SIG-M5 treated with dmso at 0.1 percent for 504 hours (cell line): ENCODE measurements at regions not wholly inside any gene's neighbourhood (a gene's known extent, or its start where the extent isn't known, plus 50 kb on each side); places are given as distances from the start of the nearest gene placed in this dataset.

Experiments used
- DNase-seq: peaks from one replicate; lab custom pipeline; 2025; ENCODE audit not compliant: unreplicated experiment; lab: John Stamatoyannopoulos, UW

DNA sequence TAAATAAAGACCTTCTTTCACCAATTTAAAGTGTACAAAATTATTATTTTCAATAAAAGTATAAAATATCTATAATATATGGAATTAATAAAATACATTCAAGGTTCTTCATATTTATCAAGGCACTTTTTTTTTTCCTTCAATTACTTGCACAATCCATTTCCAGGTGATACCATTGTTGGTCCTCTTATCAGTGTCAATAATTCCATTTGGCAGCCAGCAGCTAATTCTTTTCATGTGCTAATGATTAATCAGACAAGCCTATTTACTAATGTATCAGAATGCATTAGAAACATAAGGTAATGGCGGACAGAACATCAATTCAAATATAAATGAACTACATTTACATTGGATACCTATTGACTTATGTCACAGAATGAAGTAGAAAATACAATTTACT lies 622.2 kb downstream of the TOX3 start:
- no peak for DNase-seq

- DNase-seq, result no peak
Observed at GRCh38 chr16:51922476-51922875, 624.5 kb downstream of the TOX3 start.

- DNase-seq, result no peak
Observed at GRCh38 chr16:51919736-51920135, 627.2 kb downstream of the TOX3 start.

DNA sequence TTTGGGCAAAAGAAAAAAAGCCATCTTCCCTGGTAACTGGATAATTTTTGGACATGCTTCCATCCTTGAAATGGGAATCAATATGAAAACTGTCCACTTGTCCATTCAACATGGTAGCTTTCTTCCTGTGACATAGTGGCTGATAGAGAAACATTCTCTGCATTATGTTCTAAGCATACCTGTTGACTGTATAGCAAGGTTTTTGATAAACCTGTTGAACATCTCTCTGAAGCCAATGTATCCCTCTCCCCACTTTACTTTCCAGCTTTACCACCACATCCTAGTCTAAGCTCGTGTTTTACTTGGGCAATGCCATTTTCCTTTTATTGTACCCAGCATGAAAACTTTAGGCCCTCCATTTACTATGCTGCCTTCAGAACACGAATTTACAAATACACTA lies 630.1 kb downstream of the TOX3 start:
- DNase-seq, result no peak

DNA sequence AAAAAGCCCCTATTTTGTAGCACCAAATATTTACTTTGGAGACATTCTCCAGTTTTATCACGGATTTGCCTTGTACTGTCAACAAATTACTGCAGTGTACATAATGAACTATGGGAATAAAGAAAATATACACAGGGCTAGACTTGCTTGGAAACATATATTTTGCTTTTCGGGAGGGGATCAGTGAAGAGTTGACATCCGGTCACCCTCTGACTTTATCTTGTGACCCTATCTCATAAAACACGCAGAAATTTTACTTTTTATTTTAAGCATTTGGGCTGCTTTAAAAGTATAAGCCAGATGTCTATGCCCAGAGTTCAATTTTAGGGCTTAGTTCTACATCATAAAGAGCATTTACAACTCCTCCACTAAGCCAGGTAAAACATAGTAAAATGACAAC lies 630.7 kb downstream of the TOX3 start:
- DNase-seq, result no peak

DNA sequence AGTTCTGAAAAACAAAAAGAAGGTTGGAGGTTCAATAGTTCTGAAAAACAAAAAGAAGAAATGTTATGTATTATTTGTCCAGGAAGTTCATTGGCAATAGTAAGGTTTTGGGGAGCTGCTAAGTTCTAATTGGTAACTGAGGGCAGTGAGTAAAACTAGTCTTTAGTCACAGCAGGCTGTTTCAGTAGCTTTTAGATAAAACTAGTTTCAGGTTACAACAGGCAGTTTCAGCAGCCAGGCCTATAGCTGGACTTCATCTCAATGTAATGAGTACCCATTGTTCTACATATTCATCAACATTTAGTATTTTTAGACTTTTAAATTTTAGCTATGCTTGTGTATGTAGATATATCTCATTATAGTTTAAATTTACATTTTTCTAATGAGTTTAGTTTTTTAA lies 639.3 kb downstream of the TOX3 start:
- no peak for DNase-seq

DNA sequence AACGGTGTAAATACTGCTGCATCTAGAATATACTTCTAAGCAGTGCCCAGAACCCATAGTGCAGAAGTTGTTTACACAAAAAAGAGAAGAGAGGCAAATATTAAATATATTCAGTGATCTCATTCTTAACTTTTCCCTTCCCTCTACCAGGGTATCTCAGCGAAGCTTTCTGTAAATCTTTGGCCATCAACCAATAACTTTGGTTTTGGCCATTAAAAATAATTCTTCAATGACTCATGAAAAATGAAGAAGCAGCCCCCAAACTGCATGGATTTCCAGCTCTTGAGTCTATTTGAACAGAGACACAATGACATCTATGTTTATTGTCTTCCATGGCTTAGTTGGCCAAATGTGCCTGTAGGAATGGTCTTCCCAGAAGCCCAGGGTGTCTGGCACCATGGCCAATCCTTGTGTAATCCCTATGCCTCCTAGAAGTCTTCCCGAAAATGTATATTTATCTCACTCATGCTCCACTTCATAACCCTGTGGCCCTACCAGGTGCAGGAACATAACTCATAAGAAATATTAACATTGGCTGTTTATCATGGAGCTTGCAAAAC lies 646.6 kb downstream of the TOX3 start:
- DNase-seq, result no peak

DNA sequence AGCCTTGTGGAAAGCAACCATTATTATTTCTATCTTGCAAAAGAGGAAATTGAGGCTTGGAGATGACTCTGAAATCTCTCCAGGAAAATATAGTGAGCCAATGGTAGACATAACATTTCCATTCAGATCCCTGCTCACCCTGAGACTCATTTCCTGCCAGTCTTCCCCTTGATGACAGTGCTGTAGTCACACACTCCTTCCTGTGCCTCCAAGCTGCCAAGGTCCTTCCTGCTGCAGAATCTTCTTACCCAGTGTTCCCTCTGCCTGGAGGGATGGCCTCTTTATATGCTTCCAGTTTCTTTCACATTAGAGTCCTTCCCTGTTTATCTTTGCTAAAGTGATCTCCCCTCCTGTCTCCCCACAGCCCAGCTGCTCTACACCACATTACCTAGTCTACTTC lies 648.1 kb downstream of the TOX3 start:
- no peak for DNase-seq

GRCh38 chr16:51896013-51896412 lies 650.9 kb downstream of the TOX3 start:
- DNase-seq, result no peak

GRCh38 chr16:51892293-51893007 lies 654.5 kb downstream of the TOX3 start:
- DNase-seq, result no peak

DNA sequence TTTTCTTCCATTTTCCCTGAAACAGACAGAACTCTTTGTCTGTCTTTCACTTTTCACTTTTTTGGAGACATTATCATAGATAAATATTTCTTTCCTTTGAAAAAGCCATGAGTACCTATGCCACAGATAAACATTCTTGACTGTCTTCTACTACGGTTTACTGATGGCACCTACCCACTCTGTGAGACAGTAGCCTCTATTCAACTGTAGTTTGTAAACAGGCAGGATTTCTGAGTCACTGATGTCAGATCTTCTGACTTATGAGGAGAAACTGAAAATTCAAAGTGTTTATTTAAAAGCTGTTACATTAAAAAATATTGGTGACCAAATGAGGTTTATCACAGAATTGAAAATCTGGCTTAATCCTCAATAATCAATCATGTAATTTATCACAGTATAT lies 658.4 kb downstream of the TOX3 start:
- no peak for DNase-seq

DNA sequence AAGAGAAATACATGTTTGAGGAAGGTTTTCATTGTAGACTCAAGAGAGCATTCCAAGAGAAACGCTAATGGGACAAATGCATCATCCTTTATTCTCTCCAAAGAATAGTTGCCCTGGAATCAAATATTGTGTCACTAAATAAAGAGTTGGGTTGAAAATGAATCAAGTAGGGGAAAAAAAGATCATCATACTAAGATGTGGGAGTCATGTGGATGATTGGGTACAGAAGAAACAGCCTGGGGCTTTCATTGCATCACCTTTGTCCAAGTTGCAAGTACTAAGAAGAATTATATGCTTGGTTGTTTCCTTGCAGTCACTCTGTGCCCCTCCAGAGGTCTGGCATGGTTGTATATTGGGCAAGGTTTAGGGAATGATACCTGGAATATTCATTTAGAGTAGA lies 658.9 kb downstream of the TOX3 start:
- DNase-seq, result no peak

DNA sequence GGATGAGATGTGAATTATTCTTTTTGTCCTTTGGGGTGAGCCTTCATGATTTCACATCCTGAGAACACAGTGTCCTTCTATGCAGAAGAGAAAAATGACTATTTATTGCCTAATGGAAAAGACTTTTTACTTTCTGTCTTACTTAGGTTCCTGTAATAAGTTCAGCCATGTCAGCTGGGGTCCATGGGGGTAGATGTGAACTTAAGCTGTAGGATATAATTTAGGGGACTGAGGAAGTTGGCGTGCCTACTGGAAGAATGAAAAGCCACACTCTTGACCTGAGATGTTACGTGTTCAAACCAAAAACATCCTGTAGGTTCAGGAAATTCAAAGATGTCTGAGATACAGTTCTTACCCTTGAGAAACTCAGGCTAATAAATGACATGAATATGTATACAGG lies 660.5 kb downstream of the TOX3 start:
- no peak for DNase-seq

DNA sequence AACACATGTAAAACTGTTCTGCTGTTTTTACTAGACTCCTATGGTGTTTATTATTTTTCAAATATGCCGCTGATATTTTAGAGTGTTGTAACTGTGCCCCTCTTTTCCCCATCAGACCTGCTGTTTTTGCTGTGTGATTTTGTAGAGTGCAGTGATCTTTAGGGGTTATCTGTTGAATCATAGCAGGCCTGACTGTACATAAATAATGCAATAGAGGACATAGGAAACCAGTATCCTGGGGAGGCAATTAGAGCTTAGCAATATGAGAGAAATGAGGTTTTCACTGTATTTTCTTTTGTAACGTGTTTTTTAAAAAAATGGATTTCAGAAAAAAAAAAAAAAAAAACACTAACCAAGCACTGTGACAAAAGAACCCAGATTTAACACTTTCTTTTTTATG lies 662.2 kb downstream of the TOX3 start:
- DNase-seq, result no peak

GRCh38 chr16:51881731-51882130 lies 665.2 kb downstream of the TOX3 start:
- DNase-seq, result no peak

DNA sequence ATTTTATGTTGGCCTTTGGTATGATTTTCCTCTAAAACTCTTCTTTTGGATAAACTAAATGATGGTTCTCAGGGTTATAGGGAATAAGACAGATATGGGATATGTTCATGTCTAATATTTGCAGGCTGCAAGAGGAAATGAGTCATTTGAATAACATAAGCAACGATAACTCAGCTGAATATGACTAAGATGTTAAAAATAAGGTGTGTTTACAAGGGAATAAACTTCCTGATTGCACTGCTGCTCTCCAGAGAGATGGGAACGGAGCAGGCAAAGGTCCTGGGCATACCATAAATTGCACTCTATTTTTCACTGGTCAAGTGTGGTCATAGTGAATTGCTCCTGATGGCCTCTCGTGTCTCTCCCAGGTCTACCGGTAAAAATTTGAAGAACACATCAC lies 666.2 kb downstream of the TOX3 start:
- DNase-seq, result no peak

DNA sequence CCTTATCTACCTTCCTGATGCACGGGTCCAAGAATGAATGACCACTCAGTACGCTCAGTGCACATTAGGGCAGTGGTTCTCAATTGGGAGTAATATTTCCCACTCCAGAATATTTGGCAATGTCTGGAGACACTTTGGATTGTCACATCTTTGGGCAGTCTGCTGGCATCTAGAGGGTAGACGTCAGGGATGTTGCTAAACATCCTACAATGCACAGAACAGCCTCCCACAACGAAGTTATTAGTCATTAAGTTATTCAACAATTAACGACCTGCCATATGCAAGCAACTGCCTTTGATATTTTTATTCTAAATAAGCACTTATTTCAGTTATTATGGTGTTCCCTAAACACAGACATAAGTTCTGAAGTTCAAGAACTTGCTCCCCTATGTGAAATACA lies 669.3 kb downstream of the TOX3 start:
- DNase-seq, result no peak

- DNase-seq, result no peak
Observed at GRCh38 chr16:51876934-51877333, 670.0 kb downstream of the TOX3 start.

- no peak for DNase-seq
Observed at GRCh38 chr16:51876601-51876875, 670.4 kb downstream of the TOX3 start.

DNA sequence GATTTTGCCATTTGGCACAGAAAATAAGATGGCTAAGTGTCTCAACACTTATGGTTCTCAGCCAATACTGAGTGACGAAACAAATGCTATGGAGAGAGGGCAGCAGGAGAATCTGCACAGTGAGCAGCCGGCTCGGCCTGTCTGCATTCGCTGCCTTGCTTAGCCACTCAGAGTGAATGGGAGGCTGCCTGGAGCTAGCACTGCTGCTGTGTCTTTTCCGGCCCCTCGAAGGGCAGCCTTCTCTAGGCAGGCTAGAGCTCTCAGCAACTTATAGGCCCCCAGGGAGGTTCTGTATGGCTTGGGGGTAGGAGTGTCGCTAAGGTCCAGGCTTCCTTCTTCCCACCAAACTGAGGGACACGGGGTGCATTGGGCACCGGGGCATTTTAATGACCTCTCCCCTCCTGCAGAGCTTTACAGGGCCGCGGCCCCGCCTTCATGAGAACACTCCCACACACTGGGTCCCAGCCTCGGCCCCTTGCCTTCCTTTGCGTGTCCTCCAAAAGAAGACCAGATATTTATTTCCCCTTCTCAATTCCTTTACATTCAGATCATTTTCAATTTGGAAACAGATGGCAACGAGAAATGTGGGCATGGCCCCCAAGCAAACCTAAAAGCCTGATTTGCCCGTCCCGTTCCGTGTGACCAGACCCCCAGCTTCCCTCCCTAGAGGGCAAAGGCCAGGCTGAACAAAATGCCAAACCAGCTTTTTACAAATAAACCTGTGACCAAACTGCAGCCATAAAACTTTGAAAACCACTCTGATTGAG lies 670.9 kb downstream of the TOX3 start:
- DNase-seq, result no peak

- DNase-seq, result no peak
Observed at GRCh38 chr16:51872524-51872923, 674.4 kb downstream of the TOX3 start.

- no peak for DNase-seq
Observed at GRCh38 chr16:51870296-51870854, 676.6 kb downstream of the TOX3 start.
